ENCODE measurements at regions not wholly inside any gene's neighbourhood (a gene's known extent, or its start where the extent isn't known, plus 50 kb on each side); places are given as distances from the start of the nearest gene placed in this dataset.
"Not testable (repeated sequence)": the region's sequence is repeated elsewhere in the genome, so short reads cannot be mapped to it uniquely, and the experiment has no call there.

GRCh38 chr7:22066522-22066921 is 120.8 kb upstream of the CDCA7L start:
- Mint-ChIP-seq H3K36me3 (ENCODE audit: low read depth) (no peaks in the 10 kb centered on the region), H3K9me3 (no peaks in the 10 kb centered on the region), H3K27me3 (peaks cover 12% of the 10 kb centered on the region), H3K4me1 (no peaks in the 10 kb centered on the region), H3K4me3 (no peak overlapping the region), H3K27ac (no peak overlapping the region)
- no peak for DNase-seq
- intact Hi-C loops (cut with micrococcal nuclease) = no loop called here

- H3K4me1 Mint-ChIP-seq = no peaks in the 10 kb centered on the region
- no peak overlapping the region for H3K27ac Mint-ChIP-seq
- H3K36me3 Mint-ChIP-seq (ENCODE audit: low read depth) = no peaks in the 10 kb centered on the region
- intact Hi-C loops (cut with micrococcal nuclease) = no loop called here
- DNase-seq = no peak
- peaks cover 12% of the 10 kb centered on the region for H3K27me3 Mint-ChIP-seq
- no peaks in the 10 kb centered on the region for H3K9me3 Mint-ChIP-seq
- no peak overlapping the region for H3K4me3 Mint-ChIP-seq
These were observed 119.1 kb upstream of the CDCA7L start for GRCh38 chr7:22064816-22065215.

DNA sequence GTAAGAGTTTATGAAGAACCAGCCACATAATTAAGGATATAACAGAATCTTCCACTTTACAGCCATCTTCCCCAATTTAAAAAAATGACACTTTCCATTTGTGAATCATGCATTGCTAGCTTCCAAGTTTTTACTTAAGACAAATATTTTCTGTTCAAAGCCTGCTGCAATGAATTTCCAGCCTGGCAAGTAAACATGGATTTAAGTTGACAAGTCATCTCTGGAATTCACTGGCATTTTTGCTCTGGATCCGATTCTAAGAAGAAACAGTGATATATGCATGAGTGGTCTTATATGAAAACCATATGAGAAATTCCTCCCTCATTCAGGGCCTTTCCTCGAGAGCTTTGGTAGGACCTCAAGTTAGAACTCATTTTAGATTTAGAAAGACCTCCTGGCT is 116.1 kb upstream of the CDCA7L start:
- H3K9me3 Mint-ChIP-seq = no peaks in the 10 kb centered on the region
- no peak overlapping the region for H3K27ac Mint-ChIP-seq
- H3K27me3 Mint-ChIP-seq = peaks cover 6% of the 10 kb centered on the region
- no peaks in the 10 kb centered on the region for H3K36me3 Mint-ChIP-seq (ENCODE audit: low read depth)
- no peaks in the 10 kb centered on the region for H3K4me1 Mint-ChIP-seq
- intact Hi-C loops (cut with micrococcal nuclease) = no loop called here
- no peak overlapping the region for H3K4me3 Mint-ChIP-seq
- no peak for DNase-seq

GRCh38 chr7:22060863-22061262 is 115.2 kb upstream of the CDCA7L start:
- Mint-ChIP-seq H3K4me3 (no peak overlapping the region), H3K4me1 (no peaks in the 10 kb centered on the region), H3K27ac (no peak overlapping the region), H3K9me3 (no peaks in the 10 kb centered on the region), H3K27me3 (peaks cover 4% of the 10 kb centered on the region), H3K36me3 (ENCODE audit: low read depth) (no peaks in the 10 kb centered on the region)
- DNase-seq = no peak
- intact Hi-C loops (cut with micrococcal nuclease) = no loop called here

GRCh38 chr7:22060197-22060596 is 114.5 kb upstream of the CDCA7L start:
- intact Hi-C loops (cut with micrococcal nuclease) = no loop called here
- Mint-ChIP-seq H3K27me3 (peaks cover 6% of the 10 kb centered on the region), H3K36me3 (ENCODE audit: low read depth) (no peaks in the 10 kb centered on the region), H3K27ac (no peak overlapping the region), H3K4me3 (no peak overlapping the region), H3K4me1 (no peaks in the 10 kb centered on the region), H3K9me3 (no peaks in the 10 kb centered on the region)
- no peak for DNase-seq

DNA sequence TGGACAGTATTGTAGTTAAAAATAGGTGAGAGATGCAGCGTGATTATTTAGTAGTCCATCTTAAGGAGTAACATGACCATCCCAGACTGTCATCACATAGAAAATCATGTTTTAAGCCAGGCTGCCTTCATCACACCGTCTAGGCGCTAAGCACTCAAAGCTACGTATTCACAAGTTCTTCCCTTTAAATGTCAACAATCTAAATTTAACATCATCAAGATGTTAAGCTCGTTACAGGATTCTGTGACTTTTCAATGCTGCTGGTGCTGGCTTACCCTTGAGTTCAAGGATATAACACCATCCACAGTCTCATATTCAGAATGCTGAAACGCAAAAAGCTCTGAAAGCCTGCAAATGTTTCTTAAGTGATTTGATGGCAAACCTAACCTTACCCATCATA is 109.5 kb upstream of the CDCA7L start:
- Mint-ChIP-seq H3K27me3 (peaks cover 7% of the 10 kb centered on the region), H3K4me1 (no peaks in the 10 kb centered on the region), H3K9me3 (no peaks in the 10 kb centered on the region), H3K27ac (no peak overlapping the region), H3K4me3 (no peak overlapping the region), H3K36me3 (ENCODE audit: low read depth) (no peaks in the 10 kb centered on the region)
- no peak for DNase-seq
- intact Hi-C loops (cut with micrococcal nuclease) = no loop called here

GRCh38 chr7:22052674-22053365 is 107.1 kb upstream of the CDCA7L start:
- Mint-ChIP-seq H3K4me3 (no peak overlapping the region), H3K4me1 (no peaks in the 10 kb centered on the region), H3K27ac (no peak overlapping the region), H3K36me3 (ENCODE audit: low read depth) (no peaks in the 10 kb centered on the region), H3K27me3 (peaks cover 9% of the 10 kb centered on the region), H3K9me3 (no peaks in the 10 kb centered on the region)
- intact Hi-C loops (cut with micrococcal nuclease) = no loop called here
- no peak for DNase-seq

- H3K9me3 Mint-ChIP-seq = no peaks in the 10 kb centered on the region
- no peak for DNase-seq
- H3K36me3 Mint-ChIP-seq (ENCODE audit: low read depth) = no peaks in the 10 kb centered on the region
- intact Hi-C loops (cut with micrococcal nuclease) = no loop called here
- no peaks in the 10 kb centered on the region for H3K4me1 Mint-ChIP-seq
- no peak overlapping the region for H3K4me3 Mint-ChIP-seq
- no peak overlapping the region for H3K27ac Mint-ChIP-seq
- peaks cover 9% of the 10 kb centered on the region for H3K27me3 Mint-ChIP-seq
These were observed 106.4 kb upstream of the CDCA7L start for GRCh38 chr7:22051886-22052673.

DNA sequence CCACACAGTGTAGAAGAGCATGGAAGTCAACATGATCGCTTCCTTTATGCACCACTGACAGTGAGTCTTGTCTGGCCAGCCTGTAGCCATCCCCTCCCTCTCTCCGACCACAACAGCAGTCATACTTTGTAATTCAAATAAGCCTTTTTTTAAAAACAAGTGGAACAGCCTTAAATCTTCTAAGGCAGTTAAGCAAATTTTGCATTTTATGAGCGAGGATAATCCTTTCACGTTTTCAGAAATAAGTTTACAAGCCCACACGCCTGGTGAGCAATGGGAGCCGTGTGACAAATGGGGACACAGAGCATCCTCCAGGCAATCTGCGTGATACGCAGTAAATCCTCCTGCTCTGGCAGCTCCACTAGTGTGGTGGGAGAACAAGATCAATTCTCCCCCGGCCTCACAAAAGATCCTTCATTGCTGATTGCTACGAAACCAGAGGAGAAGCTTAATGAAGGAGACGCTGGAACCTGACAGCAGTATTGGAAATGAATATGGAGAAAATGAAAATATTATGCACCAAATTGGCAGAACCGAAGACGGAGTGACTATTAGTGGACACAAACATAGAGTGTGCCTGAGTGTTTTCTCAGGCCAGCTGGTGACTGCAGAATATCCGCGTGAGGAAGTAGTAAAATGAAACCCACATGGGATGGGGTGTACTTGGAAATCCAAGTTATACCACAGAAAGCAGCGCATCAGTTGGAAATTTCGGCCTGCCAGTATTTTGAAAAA is 104.2 kb upstream of the CDCA7L start:
- H3K4me1 Mint-ChIP-seq = no peaks in the 10 kb centered on the region
- H3K27ac Mint-ChIP-seq = no peak overlapping the region
- peaks cover 9% of the 10 kb centered on the region for H3K27me3 Mint-ChIP-seq
- H3K36me3 Mint-ChIP-seq (ENCODE audit: low read depth) = no peaks in the 10 kb centered on the region
- intact Hi-C loops (cut with micrococcal nuclease) = no loop called here
- no peak overlapping the region for H3K4me3 Mint-ChIP-seq
- DNase-seq = no peak
- no peaks in the 10 kb centered on the region for H3K9me3 Mint-ChIP-seq

- Mint-ChIP-seq H3K4me1 (no peaks in the 10 kb centered on the region), H3K4me3 (no peak overlapping the region), H3K36me3 (ENCODE audit: low read depth) (no peaks in the 10 kb centered on the region), H3K9me3 (no peaks in the 10 kb centered on the region), H3K27me3 (peaks cover 5% of the 10 kb centered on the region), H3K27ac (no peak overlapping the region)
- no peak for DNase-seq
- intact Hi-C loops (cut with micrococcal nuclease) = no loop called here
These were observed 97.7 kb upstream of the CDCA7L start for GRCh38 chr7:22043367-22043766.

DNA sequence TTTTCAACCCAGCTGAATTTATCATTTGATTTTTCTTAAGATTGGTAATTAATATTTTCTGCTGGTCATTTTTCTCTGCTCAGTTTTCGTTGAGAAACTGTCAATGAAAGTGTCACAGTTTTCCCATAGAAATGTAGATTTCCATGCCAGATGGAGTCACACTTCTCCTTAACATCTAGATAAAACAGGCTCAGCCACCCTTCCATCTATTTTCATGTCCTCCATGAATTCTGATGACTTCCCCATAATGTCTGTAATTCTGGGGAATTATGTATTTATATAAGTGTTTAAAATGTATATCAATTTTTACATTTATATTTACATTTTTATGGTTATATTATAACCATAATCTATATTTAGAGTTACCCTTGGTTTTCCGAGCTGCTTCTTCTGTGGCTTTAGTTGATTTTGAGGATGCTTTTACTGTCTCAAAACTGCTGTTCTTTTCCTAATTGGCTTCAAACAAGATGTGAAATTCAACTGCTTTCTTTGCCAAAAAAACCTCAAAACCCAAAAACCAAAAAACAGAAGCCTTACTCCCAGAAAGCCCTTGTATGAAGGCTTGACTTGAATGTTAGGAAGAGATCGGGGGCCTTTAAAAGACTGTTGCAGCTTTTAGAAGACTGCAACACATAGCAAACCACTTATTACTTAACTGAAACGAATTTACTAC is 95.4 kb upstream of the CDCA7L start:
- DNase-seq = no peak
- Mint-ChIP-seq H3K4me3 (no peak overlapping the region), H3K9me3 (no peaks in the 10 kb centered on the region), H3K27me3 (peaks cover 4% of the 10 kb centered on the region), H3K4me1 (no peaks in the 10 kb centered on the region), H3K27ac (no peak overlapping the region), H3K36me3 (ENCODE audit: low read depth) (no peaks in the 10 kb centered on the region)
- intact Hi-C loops (cut with micrococcal nuclease) = no loop called here

DNA sequence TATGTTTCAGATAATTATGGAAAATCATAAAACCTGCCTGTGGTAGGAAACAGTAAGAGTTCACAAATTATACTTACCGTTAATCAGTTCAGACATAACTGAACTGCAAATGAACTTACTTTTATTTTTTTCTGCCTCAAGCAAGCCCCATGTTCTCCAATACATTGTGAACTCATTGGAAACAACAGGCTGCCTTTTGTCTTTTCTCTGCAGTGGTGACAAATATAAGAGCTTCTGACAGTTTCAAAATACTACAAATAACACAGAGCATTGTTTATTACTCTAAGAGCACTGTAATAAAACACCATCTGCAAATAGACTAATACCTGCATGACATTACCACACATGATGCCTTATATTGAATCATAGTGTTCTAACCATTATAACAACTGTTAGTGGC is 94.0 kb upstream of the CDCA7L start:
- Mint-ChIP-seq H3K4me3 (no peak overlapping the region), H3K36me3 (ENCODE audit: low read depth) (no peaks in the 10 kb centered on the region), H3K27ac (no peak overlapping the region), H3K9me3 (no peaks in the 10 kb centered on the region), H3K4me1 (no peaks in the 10 kb centered on the region), H3K27me3 (peaks cover 4% of the 10 kb centered on the region)
- intact Hi-C loops (cut with micrococcal nuclease) = no loop called here
- no peak for DNase-seq

DNA sequence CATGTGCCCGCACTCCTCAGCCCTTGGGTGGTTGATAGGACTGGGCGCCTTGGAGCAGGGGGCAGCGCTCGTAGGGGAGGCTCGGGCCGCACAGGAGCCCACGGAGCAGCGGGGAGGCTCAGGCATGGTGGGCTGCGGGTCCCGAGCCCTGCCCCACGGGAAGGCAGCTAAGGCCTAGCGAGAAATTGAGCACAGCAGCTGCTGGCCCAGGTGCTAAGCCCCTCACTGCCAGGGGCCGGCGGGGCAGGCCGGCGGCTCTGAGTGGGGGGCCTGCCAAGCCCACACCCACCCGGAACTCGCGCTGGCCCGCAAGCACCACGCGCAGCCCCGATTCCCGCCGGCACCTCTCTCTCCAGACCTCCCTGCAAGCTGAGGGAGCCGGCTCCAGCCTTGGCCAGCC is 86.7 kb upstream of the CDCA7L start:
- H3K4me1 Mint-ChIP-seq; H3K27ac Mint-ChIP-seq; H3K9me3 Mint-ChIP-seq; H3K36me3 Mint-ChIP-seq (ENCODE audit: low read depth); intact Hi-C loops (cut with micrococcal nuclease); H3K4me3 Mint-ChIP-seq; H3K27me3 Mint-ChIP-seq; DNase-seq: not testable (repeated sequence)

GRCh38 chr7:22028656-22029055 is 83.0 kb upstream of the CDCA7L start:
- H3K36me3 Mint-ChIP-seq (ENCODE audit: low read depth); H3K27ac Mint-ChIP-seq; H3K4me3 Mint-ChIP-seq; H3K27me3 Mint-ChIP-seq; H3K4me1 Mint-ChIP-seq; DNase-seq; H3K9me3 Mint-ChIP-seq; intact Hi-C loops (cut with micrococcal nuclease): not testable (repeated sequence)

Data from activated CD4-positive, alpha-beta T cell treated with anti-CD3 and anti-CD28 coated beads, Interleukin-2, amount 10 ng/mL, durations not matched to agents 24 days and 14 days (primary cell).